Mesothelial cell of epicardium (in vitro differentiated cells): ENCODE measurements at regions not wholly inside any gene's neighbourhood (a gene's known extent, or its start where the extent isn't known, plus 50 kb on each side); places are given as distances from the start of the nearest gene placed in this dataset.
A peak's percentile ranks its signal among the peaks of the same experiment; 100 is the strongest.

ENCODE experiments used
- DNase-seq, 2 experiments: peaks; one replicate each; pipeline ENCODE4 v3.0.0; 2021; ENCODE audit warnings: low spot score in 2 of 2; ENCODE audit not compliant: unreplicated experiment in 2 of 2
- H3K27ac Mint-ChIP-seq: 2 replicates; pipeline ENCODE4 v1.8.0; 2021; ENCODE audit warnings: mixed read lengths
- H3K27me3 Mint-ChIP-seq: 2 replicates; pipeline ENCODE4 v1.8.0; 2021; ENCODE audit warnings: low read depth, mixed read lengths
- H3K36me3 Mint-ChIP-seq: 2 replicates; pipeline ENCODE4 v1.8.0; 2021; ENCODE audit warnings: mixed read lengths
- H3K4me1 Mint-ChIP-seq: 2 replicates; pipeline ENCODE4 v1.8.0; 2021; ENCODE audit warnings: mixed read lengths
- H3K4me3 Mint-ChIP-seq: 2 replicates; pipeline ENCODE4 v1.8.0; 2021; ENCODE audit warnings: mild to moderate bottlenecking, moderate library complexity, mixed read lengths
- H3K9me3 Mint-ChIP-seq: 2 replicates; pipeline ENCODE4 v1.8.0; 2021; ENCODE audit warnings: mixed read lengths
- CTCF ChIP-seq: fragments of 200-600 bp; sonication (generic); IDR thresholded peaks from one replicate; pipeline ENCODE4 v1.5.0; 2021; ENCODE audit warnings: antibody characterized with exemption; ENCODE audit not compliant: unreplicated experiment

- Mint-ChIP-seq H3K9me3 (no peaks in the 10 kb centered on the region), H3K4me1 (peaks cover 7% of the 10 kb centered on the region), H3K27me3 (peaks cover 97% of the 10 kb centered on the region), H3K4me3 (peak overlapping the region; percentile 41), H3K27ac (no peak overlapping the region), H3K36me3 (no peaks in the 10 kb centered on the region)
- TF ChIP-seq CTCF, result no peak
- DNase-seq, result no peak
Observed at GRCh38 chr2:45170191-45171135, 161.2 kb upstream of the SIX2 start.

GRCh38 chr2:45169339-45170190 is 160.3 kb upstream of the SIX2 start:
- DNase-seq, result peak in 1 of 2 experiments; percentile 51

GRCh38 chr2:45168711-45169338 is 159.6 kb upstream of the SIX2 start:
- Mint-ChIP-seq H3K4me3 (peak overlapping the region; percentile 61), H3K27ac (no peak overlapping the region), H3K4me1 (peaks cover 7% of the 10 kb centered on the region), H3K27me3 (peaks cover 98% of the 10 kb centered on the region), H3K36me3 (no peaks in the 10 kb centered on the region), H3K9me3 (no peaks in the 10 kb centered on the region)
- no peak for DNase-seq
- TF ChIP-seq CTCF, result no peak

More at GRCh38 chr2:45169339-45170190, 160.3 kb upstream of the SIX2 start:
- peaks cover 7% of the 10 kb centered on the region for H3K4me1 Mint-ChIP-seq
- H3K27me3 Mint-ChIP-seq, result peaks cover 97% of the 10 kb centered on the region
- H3K4me3 Mint-ChIP-seq, result peak overlapping the region; percentile 61
- TF ChIP-seq CTCF, result no peak
- H3K9me3 Mint-ChIP-seq, result no peaks in the 10 kb centered on the region
- H3K36me3 Mint-ChIP-seq, result no peaks in the 10 kb centered on the region
- no peak overlapping the region for H3K27ac Mint-ChIP-seq

GRCh38 chr2:45167920-45168629 is 158.8 kb upstream of the SIX2 start:
- TF ChIP-seq CTCF, result no peak
- Mint-ChIP-seq H3K27ac (no peak overlapping the region), H3K4me1 (peaks cover 7% of the 10 kb centered on the region), H3K27me3 (peaks cover 98% of the 10 kb centered on the region), H3K36me3 (no peaks in the 10 kb centered on the region), H3K4me3 (peak overlapping the region; percentile 59), H3K9me3 (no peaks in the 10 kb centered on the region)
- no peak for DNase-seq
